SK-MEL-5 (cell line): ENCODE measurements at regions not wholly inside any gene's neighbourhood (a gene's known extent, or its start where the extent isn't known, plus 50 kb on each side); places are given as distances from the start of the nearest gene placed in this dataset.
"Not testable (repeated sequence)": the region's sequence is repeated elsewhere in the genome, so short reads cannot be mapped to it uniquely, and the experiment has no call there.

Experiments used
- DNase-seq: peaks from one replicate; pipeline ENCODE4 v3.0.0-alpha.2; 2016; ENCODE audit warnings: low read depth, low spot score
- in situ Hi-C: cut with HindIII; loops from 2 replicates; pipeline ENCODE4 v1.10.0; 2016; ENCODE audit warnings: low sequenced_read_pairs, high pct_unique_total_duplicates, low pct_unique_long_range_greater_than_20kb

DNA sequence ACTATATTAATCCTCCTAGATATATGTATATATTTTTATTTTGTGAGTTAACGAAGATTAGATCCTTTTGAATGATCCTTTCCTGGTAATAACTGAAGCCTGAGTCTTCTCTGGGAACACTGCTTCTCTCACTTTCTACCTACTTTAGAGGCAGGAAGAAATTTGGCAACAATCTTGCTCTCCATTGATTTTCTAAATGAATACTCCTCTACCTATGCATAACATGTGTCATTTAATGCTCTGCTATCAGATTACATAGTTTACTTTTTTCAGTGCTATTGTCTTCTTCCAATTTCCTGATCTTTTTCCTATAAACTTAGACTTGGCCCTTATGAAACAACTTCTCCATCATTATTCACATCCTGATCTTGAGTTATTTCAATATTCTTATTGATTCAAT lies 60.4 kb upstream of the PDHA2 start:
- in situ Hi-C loops: no loop called here
- no peak for DNase-seq

- no peak for DNase-seq
Measured at GRCh38 chr4:95778666-95779065, 61.2 kb upstream of the PDHA2 start.

DNA sequence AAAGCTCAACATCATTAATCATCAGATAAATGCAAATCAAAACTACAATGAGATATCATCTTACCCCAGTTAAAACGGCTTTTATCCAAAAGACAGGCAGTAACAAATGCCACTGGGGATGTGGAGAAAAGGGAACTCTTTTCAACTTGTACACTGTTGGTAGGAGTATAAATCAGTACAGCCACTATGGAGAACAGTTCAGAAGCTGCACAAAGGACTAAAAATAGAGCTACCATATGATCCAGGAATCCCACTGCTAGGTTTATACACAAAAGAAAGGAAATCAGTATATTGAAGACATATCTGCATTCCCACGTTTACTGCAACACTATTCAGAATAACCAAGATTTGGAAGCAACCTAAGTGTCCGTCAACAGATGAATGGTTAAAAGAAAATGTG lies 69.3 kb upstream of the PDHA2 start:
- DNase-seq, in situ Hi-C loops: not testable (repeated sequence)

More at GRCh38 chr4:95778666-95779065, 61.2 kb upstream of the PDHA2 start:
- in situ Hi-C loops: no loop called here

DNA sequence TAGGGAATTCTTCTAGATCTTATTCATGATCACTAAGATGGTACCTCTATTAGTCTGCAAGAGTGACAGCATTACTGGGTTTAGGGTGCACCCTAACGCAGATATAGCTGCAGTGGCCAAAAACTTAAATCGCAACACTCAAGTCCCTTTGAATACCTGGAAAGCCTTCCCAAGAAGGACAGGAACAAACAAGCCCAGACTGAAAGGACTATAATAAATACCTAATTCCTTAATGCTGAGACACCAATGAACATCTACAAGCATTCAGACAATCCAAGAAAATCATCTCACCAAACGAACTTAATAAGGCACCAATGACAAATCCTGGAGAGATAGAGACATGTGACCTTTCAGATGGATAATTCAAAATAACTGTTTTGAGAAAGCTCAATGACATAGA lies 74.9 kb upstream of the PDHA2 start:
- in situ Hi-C loops: no loop called here
- no peak for DNase-seq

DNA sequence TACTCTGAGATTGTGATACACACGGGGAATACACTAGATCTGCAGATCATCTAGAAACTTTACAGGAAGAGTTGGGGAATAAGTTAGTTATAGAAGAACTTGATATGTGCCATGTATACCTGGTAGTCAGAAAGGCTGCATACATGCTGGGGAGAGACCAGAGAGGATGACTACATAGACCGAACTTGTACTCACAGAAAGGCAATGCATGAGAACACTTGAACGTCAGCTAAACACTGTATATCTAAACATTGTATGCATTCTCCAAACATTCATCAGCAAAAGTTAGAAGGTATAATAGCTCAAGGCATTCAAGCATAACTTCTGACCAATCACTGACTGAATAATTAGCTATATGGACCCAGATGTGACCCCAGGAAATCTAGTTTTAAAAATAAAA lies 78.0 kb upstream of the PDHA2 start:
- DNase-seq: no peak
- in situ Hi-C loops: no loop called here

DNA sequence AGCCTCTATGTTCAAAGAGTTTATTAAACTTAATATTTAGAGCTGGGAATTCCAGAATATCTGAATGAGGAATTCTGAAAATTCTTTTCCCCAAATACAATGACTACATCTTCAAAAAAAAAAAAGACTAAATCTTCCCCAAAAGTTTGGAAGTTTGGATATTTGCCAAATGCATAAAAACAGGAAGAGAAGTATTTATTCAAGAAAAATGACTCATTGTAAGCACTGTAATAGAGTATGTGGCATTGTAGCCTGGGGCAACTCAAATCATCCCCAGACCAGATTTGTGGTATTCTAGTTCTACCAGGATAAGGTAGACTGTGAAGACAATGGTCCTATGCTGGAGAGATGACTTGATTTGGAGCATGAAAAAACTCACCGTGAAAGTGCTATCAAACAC lies 78.5 kb upstream of the PDHA2 start:
- in situ Hi-C loops: no loop called here
- DNase-seq: peak; percentile 55

GRCh38 chr4:95760646-95761045 lies 79.2 kb upstream of the PDHA2 start:
- in situ Hi-C loops, DNase-seq: not testable (repeated sequence)

DNA sequence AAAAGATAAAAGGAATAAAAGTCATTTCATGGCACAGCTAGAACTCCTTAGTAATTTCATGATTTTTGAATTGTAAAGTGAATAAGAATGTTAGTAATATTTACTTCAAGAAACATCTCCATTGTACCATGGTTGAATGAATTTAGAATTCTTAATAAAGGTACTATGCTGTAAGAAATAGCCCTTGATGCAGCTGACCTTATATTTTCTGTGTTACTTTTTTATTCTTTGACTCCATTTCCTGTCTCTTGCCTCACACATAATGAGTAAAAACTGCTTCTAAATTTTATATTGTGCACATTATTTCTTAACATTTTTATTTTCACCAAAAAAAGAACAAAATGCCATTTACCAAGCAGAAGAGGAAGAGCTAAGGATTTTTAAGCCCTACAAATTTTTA lies 81.9 kb upstream of the PDHA2 start:
- in situ Hi-C loops: no loop called here
- no peak for DNase-seq

DNA sequence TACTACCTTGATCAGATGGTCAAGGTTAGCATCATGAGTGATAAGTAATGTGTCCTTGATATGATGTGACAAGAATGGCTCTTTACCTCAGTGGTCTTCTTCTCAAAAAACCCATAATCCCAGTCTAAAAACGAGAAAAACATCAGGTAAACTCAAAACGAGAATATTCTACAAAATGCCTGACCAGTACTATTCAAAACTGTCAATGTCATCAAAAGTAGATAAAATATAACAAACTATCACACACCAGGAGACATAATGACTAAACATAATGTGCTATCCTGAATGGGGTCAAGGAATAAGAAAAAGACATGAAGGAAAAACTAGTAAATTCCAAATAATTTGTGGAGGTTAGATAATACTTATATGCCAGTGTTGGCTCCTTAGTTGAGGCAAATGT lies 85.2 kb upstream of the PDHA2 start:
- in situ Hi-C loops: no loop called here
- DNase-seq: no peak

DNA sequence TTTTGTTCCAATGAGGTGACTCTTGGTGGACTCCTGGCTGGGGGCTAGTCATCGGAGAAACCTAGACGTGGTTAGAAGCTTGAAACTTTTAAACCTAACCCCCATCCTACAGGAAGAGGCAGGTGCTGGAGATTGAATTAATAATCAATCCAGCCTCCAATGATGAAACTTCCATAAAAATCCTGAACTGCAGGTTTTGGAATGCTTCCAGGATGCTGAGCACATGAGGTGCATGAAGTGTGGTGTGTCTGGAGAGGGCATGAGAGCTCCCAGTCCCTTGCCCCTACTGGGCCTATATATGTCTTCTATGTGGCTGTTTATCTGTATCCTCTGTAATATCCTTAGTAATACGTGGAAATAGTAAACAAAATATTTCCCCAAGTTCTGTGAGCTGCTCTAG lies 90.7 kb upstream of the PDHA2 start:
- in situ Hi-C loops: no loop called here

DNA sequence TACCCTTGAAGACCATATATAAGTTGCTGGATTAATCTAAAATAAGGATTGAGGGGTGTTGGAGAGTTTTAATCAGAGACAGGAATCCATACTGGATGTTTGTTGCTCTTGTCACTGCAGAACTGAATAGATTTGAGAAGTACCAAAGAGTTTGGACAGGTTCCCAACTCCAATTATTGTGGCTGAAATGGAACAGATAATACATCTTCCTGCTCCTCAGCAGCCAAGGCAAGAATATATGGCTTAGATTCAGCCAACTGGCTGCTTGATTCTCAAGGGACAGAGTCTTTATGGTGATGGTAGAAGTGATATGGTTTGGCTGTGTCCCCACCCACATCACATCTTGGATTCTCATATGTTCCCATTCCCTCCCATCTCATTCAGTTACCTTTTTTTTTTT lies 97.0 kb upstream of the PDHA2 start:
- DNase-seq: no peak
- in situ Hi-C loops: no loop called here

More for the DNA sequence above, 90.7 kb upstream of the PDHA2 start:
- no peak for DNase-seq

DNA sequence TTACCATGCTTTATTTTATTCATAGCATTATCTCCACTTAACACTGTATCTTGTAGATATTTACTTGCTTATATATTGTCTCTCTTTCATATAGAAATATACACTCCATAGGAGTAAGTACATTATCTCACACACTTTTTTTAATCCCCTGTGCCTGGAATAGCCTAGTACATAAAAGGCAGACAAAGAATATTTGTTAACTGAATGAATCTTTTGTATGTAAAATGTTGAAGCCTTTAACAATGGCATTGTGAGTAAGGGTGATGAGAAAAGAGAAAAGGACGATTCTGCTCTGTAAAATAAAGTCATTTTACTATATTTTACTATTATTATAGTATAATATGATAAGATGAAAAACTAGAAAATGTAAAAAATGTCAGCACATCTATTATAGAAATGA lies 97.7 kb upstream of the PDHA2 start:
- in situ Hi-C loops: no loop called here
- no peak for DNase-seq

GRCh38 chr4:95732061-95732460 lies 107.8 kb upstream of the PDHA2 start:
- DNase-seq: no peak

DNA sequence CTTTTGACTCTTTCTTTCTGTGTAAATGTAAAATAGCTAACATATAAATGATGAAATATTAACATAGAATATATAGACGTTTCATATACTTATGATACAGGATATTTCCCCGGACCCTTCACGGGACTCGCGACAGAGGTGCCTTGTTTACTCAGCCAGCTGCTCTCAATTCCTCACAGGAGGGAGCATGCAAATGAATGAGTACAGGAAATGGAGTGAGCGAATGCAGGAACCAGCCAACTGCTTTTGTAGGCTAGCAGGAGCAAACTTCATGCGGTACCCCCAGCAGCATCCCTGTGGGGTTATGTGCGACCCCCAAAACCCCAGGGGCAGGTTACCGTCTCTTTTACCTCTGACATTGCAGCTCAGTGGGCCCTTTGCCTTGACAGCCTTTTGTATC lies 110.3 kb upstream of the PDHA2 start:
- DNase-seq: no peak
- in situ Hi-C loops: no loop called here

More at GRCh38 chr4:95732061-95732460, 107.8 kb upstream of the PDHA2 start:
- in situ Hi-C loops: no loop called here

DNA sequence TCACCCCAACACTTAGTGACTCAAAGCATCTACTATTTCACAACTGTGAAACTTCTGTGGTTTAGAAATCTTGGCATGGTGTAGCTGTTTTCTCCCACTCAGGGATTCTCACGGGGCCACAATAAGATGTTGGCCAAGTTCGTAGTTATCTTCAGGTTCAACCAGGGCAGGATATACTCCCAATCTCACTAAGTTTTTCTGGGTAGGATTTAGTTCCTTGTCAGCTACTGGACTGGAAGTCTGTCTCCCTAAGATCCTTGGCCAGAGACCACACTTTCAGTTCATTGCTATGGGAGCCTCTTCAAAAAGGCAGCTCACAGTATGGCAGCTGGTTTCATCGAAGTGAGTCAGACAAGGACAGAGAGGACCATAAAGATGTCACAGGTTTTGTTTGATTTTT lies 111.7 kb upstream of the PDHA2 start:
- in situ Hi-C loops: no loop called here
- no peak for DNase-seq

- in situ Hi-C loops: no loop called here
- no peak for DNase-seq
Measured at GRCh38 chr4:95715830-95716229, 124.1 kb upstream of the PDHA2 start.

- in situ Hi-C loops: no loop called here
- peak; percentile 65 for DNase-seq
Measured at GRCh38 chr4:95714571-95714970, 125.3 kb upstream of the PDHA2 start.

- in situ Hi-C loops: no loop called here
Measured at GRCh38 chr4:95705323-95705722, 134.6 kb upstream of the PDHA2 start.

DNA sequence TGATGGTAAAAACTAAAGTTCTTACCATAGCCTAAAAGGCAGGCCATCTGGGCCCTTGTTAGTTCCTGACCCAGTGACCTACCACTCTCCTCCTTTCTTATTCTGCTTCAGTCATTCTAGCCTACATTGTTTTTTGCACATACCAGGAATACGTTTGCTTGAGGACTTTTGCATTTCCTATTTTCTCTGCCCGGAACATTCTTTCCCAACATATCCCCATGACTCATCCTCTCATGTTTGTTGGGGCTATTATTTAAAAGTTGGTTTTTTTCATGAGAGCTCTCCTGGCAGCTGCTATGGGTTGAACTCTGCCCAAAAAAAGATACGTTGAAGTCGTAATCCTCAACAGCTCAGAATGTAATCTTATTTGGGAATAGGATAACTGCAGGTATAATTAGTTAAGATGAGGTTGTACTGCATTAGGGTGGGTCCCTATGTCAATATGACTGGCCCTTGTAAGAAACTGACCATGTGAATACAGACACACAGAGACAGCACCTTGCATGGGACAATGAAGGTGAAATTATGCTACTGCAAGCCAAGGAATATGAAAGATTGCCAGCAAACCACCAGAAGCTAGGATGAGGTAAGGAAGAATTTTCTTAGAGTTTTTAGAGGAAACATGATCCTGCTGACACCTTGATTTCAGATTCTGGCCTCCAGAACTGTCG lies 138.3 kb upstream of the PDHA2 start:
- no peak for DNase-seq
- in situ Hi-C loops: no loop called here

More at GRCh38 chr4:95705323-95705722, 134.6 kb upstream of the PDHA2 start:
- no peak for DNase-seq

- no peak for DNase-seq
- in situ Hi-C loops: no loop called here
Measured at GRCh38 chr4:95694411-95694810, 145.5 kb upstream of the PDHA2 start.
